NCI-H510A treated with DMSO at 0.1 percent for 48 hours (cell line): ENCODE measurements at regions not wholly inside any gene's neighbourhood (a gene's known extent, or its start where the extent isn't known, plus 50 kb on each side); places are given as distances from the start of the nearest gene placed in this dataset.

Experiments
- DNase-seq: peaks from one replicate; lab custom pipeline; 2025; lab: John Stamatoyannopoulos, UW

DNA sequence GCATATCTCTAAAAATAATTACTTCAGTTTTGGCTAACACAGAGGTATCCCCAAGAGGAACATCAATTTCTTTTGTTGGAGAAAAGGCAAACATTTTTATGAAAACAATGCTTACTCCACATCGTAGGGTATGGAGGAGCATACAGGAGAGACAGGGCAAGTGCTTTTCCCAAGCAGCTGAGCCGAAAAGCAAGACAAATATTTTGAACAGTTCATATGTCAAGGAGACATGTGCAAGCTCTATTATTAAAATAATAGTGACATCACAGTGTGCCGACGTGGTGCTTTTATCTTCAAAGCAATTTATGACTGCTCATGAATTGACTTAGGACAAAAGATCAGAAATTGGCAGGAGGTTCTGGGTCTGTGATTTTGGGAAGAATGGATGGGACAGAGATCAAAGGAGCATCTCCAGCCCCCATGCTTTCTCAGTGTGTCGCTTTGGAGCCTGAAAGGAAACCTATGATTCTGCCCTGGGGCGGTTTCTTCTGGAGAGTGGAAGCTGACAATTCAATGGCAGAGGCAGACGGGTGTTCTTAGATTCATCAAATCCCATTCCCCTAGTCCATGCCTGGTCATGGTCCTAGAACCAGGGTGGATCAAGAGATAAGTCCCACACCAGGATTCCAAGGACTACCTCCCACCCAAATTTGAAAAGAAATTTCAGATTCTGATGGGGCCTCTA lies 97.1 kb downstream of the JCAD start:
- no peak for DNase-seq

DNA sequence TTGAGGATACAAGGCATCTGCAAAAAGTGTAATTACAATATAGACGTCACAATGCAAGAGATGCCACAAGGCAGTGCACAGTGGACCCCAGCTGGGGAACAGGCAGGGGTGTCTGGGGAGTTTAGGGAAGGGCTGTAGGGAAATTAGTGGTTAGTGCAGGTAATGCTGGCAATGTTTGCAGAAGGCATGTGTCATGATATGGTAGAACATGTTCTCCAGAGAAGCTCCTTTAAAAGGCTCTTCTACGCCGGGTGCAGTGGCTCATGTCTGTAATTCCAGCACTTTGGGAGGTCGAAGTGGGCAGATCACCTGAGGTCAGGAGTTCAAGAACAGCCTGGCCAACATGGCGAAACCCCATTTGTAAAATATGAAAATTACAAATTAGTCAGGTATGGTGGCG lies 98.0 kb downstream of the JCAD start:
- DNase-seq, result no peak

DNA sequence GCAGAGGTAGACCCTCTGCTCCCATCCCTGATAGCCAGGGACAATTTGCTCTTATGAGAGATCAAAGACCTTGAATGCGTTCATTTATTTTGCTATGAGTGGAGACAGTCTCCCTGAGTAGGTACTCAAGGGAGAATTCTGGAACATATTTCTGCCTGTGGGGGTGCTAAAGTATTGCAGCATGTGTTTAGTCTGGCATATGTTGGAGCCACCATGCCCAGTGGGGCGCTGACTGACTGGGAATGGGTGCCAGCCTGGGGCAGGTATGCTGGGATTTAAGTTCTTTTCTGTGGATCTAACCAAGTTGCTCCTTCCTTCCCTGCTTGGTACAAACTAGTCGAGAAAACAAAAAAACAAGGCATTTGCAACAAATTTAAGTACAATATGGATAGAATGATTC lies 99.1 kb downstream of the JCAD start:
- no peak for DNase-seq

DNA sequence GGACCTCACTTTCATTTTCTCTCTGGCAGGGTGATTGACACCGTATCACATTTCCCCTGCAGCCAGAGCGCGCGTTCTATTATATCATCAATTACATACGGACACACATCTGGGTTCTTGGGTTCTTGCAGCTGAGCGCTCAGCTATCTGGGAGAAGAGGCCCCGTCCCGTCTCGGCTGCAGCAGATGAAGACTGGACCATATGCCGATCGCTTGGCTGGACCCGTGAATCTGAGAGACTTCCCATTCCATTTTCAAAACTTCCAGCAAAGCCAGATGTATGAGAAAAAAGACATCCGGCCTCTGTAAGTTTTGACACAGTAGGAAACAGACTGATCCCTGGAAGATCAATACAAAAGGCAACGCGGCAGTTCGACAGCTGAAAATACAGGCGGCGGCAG lies 99.8 kb downstream of the JCAD start:
- DNase-seq, result no peak

DNA sequence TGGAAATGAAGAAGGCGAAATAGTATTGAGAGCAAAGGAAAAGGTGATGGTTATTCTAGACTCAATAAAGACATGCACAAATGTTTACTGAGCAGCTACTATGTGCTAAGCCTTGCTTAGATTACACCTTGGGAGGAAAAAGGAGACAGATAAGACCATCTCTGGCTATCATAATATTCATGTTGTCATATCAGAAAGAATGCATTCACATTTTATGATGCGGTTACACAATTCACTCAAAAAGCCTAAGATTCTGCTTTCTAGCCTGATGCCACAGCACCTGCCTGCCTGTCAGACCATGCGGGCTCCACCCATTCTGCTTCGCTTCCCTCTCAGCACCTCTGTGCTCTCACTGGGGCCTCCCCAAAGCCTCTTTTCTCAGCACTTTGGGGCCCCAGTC lies 100.9 kb downstream of the JCAD start:
- DNase-seq, result no peak

DNA sequence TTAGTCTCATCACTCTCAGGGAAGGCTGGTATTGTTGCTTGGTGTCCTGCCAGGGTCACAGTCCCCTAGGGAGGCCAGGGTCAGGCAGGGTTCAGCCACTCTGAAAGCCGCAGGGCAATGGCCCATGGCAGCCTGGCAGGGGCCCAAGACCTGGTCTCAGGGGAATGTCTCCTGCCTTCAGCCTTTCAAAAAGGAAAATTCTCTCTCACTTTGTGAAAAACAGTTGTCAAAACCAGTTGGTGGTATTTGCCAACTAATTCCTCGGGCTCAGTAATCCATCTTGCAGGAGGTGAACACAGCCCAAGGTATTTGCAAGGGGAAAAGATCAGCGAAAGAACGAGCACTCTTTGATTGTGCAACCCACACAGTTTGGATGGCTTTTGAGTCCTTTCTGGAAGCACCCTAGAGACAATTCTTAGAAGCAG lies 101.5 kb downstream of the JCAD start:
- DNase-seq, result no peak

DNA sequence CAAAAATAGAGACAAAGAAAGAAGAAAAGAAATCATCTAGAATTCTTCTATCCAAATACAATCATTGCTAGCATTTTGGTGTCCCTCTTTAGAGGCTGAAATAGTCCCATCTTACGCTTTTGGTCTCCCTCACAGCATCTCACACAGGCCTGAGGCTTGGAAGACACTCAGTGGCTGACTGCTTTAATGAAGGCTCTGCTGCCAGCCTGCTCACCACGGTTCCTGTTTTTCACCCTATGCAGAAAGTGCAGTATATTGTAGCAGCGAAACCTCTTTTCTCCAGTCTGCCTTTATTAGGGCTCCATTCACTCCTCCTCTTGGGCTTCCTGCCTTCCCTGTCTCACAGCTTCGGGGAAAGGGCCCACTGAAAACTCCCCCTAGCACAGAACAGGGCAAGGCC lies 102.2 kb downstream of the JCAD start:
- DNase-seq, result no peak

DNA sequence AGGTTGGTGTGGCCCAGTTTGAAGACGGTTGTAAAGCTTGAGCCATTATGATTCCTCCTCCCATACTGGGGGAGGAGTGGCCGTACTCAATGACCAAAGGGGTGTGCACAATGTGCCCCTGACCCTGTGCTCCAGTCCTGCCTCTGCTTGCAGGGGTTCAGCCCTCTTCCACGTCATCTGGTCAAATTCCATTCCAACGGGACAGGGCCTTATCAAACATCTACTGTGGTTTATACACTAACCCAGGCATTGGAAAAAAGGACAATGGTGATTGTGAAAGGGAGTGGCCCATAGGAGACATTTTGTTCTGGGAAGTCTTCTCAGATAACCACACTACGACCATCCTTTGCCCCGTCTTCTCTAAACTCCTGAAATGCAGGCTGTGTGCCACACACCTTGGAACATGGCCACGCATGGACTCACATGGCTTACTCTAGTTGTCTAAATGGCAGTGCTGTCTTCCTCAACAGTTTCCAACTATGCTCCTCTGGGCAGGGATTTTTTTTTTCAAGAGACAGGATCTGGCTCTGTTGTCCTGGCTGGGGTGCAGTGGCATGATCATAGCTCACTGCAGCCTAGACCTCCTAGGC lies 103.0 kb downstream of the JCAD start:
- DNase-seq, result no peak

DNA sequence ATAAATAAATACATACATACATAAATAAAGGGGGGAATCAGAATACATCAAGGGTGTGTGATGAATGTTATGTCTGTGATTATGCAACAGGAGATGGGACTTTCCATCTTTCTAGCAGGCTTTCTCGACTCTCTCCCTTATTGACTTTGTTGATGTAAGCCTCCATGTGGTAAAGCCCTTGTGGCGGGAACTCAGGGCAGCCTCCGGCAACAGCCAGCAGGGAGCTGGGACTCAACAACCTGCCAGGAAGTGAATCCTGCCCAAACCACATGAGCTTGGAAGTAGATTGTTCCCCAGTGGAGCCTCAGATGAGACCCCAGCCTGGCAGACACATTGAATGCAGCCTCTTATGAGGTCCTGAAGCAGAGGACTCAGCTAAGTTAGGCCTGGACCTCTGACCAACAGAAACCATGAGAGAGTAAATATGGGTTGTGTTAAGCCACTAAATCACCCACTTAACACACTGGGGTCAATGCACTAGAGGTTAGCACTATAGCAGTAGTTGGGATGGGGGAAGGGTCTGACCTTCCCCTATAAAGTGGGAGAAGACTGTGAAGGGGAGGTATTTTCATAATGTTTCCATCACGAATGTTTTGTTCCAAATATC lies 104.0 kb downstream of the JCAD start:
- DNase-seq, result no peak

DNA sequence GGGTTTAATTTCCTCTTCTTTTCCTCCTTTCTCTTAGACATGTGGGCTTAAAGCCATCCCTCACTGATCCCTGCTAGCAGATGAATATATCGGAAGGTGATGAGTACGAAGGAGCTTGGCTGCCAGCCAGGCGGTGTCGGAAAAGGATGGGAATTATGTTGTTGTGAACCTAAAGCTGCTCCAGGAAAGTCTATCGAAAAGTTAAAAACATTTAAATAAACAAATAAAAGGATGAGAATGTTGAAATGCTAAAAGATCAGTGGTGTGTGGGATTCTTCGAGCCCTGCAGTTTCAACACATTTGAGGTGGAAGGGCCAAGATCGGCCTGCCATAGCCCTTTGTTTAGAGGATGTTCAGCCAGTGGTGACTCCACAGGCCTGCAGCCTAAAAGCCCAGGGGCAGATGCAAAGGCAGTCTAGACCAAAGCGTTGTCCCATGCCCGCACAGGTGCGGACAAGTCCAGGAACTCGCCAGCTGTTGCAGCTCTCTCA lies 107.9 kb downstream of the JCAD start:
- peak; percentile 24 for DNase-seq

DNA sequence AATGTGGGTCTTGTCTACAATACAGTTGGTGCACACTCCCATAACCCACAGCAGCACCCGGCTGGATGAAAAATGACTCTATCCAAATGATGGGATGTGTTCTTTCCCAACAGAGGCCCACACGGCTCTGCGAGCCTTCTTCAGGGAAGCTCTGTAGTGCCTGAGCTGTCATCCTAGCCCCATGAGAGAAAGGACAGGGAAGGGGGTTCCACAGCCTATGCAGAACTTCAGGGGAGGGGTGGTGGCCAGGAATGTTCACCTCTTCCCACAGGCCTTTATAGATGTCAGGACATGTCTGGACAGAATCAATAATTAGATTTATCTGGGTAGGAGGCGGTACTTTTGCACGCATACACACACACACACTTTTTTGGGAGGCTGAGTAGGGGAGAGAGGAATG lies 109.0 kb downstream of the JCAD start:
- DNase-seq, result no peak

DNA sequence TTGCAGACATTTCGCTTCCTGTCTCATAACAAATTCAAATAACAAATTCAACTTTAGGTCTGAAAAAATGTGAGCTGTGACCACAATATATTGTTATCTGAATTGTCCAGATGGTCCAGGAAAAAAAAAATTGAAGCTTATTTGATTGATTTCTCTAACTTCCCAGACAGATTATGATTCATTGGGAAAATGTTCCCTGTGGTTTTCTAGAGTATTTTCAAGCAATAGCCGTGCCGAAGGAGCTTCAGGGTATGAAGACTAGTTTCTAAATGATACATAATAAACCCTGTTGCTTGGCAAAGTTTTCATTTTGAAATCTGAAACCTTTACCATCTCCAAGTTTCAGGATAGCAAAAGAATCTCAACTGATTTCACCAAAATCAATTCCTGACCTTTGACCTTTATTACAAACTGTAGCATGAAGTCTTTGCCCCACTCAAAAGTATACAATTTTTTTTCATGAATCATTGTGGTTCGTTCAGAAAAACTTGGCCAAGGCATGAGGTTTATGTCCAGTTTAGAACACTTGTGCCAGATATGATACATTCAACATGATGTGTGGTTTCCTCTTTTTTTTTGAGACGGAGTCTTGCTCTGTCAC lies 109.9 kb downstream of the JCAD start:
- DNase-seq, result no peak

DNA sequence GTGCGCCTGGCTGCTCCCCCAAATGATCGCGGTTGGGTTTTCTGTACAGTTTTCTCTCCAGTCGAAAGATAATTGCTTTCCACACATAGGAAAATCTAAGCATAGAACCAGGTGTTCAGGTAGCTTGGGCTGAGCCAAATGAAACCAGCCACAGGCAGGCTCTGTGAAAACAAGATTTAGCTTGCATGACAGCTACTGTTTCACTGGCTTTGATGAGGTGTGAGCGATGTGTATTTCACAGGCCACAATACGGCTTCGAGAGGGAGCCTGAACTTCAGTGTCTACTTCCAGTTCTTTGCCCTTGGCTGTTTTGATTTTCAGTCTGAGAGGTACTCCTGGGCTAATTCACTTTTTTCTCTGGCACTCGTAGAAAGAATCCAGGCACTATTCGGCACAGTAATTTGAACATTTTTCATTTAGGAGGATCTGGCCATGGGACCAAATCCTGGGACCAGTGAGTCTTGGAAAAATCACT lies 110.5 kb downstream of the JCAD start:
- DNase-seq, result no peak

DNA sequence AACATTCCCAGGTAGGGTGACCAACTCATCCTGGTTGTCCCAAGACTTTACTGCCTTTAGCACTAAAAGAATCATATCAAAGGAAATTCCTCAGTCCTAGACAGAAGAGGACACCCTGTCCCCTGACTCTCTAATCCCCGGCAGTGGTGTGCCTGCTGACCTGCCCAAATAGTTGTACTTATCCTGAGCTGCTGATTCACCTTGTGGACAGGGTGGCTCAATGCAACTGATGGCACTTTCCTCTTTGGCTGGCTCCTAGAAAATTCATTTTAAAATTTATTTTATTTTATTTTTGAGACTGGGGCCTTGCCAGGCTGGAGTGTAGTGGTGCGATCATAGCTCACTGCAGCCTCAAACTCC lies 111.7 kb downstream of the JCAD start:
- DNase-seq, result no peak

DNA sequence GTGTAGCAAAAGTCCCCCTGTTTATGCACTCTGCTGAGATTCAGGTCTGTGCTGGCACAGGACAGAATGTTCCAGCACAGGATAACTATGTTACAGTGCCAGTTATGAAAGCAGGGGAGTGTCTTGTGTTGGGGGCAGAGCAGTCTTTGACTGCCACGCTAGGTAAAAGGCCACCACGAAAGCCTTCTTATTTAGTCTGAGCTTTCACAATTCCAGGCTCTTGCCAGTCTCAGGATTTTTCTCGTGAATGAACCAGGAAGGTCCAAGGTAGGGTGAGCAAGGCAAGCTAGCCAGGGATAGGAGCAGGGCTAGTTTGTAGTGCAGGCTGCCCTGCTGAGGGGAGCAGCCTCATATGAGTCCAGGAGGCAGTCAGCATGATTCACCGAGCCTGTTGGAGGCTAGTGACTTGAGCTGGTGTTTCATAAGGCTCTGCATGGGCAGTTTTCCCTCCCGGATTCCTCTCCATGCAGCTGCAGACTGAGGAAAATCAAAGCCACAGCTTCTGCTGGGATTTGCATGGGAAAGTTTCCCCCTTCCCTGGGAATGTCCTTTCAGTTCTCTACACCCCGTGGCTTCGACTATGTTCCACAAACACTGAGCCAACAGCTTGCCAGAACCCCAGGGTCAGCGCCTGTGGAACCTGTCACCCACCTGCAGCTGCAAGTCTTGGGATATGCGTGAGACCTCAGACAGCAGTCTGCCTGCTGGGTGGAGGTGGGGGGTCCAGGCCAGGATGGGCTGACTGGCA lies 112.3 kb downstream of the JCAD start:
- DNase-seq, result no peak

DNA sequence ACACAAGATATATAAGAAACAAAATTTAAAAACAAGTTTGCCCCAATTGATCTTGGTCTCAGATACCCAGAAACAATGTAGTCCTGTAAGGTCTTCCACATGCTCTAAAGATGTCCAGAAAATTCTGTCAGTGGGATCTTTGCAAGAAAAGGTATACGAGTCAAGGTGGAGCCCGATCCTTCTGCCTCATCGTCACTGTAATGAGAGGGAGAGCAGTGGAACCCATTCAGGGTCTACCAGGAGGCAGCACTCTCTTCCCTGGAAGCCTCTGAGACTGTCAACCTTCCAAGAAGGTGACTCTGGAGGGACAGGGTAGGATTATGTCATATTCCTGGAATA lies 112.8 kb downstream of the JCAD start:
- no peak for DNase-seq

DNA sequence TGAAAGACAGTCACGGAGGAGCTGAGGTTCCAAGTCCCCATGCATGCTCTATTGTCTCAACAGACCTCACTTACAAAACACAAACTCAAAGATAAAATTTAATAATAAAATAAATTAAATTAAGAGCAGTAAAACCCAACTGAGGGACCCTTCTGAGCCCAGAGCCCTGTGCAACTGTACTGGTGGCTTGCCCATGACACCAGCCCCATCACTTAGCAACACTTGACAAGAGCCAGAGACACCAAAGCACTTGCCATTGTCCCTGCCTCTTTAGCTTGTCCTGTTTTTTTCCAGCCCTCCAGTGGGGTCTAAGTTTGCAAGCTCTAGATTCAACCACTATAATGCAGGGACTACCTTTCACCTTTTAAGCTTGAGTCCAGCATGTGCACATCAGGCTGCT lies 117.9 kb downstream of the JCAD start:
- no peak for DNase-seq

DNA sequence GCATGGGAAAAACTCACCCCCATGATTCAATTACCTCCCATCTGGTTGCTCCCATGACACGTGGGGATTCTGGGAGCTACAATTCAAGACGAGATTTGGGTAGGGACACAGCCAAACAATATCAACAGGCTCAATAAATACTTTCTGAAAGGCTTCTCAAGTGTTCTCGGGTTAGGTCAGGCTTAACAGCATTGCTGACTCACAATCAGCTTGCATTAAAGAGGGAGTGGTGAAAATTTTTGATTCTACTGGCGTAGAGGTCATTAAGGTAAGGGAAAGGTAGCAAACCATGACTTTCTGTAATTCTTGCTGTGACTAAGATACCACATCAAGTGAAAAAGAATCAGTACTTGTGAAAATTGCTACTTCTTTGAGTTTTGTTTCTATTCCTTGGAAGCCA lies 126.4 kb downstream of the JCAD start:
- DNase-seq, result no peak

DNA sequence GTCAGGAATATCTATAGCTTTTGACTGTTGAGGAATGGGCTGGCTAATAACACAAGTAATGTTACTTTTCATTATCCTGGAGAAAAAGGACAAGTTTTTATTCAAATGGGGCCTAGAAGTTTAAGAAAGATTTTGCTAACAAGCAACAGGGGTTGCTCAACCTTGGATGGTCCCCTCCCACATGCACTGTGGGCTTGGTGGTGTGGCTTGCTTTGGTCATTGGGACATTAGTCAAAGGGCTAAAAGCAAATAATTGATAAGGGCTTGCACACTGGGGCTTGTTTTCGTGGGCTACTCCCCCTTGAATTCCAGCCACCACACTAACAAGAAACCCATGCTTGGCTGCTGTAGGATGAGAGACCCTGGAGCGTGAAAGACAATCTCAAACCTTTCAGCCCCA lies 127.6 kb downstream of the JCAD start:
- no peak for DNase-seq

DNA sequence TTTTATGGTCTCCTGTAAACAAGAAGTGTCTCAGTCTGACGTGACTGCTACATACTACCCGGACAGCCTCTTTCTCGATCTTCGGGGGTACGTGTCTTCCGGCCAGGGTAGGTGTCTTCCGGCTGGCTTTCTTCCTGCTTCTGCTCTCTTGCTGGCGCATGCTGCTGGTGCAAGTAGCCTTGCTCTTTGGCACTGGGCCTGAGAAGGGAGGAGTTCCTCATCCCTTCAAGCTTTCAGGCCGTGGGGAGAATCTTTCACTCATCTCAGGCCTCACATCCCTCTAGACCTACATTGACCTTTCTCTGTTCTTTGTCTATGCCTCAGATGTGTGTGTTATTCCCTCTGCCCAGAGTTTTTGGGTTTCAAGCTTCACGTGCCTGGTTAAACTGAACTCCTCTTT lies 130.4 kb downstream of the JCAD start:
- no peak for DNase-seq

DNA sequence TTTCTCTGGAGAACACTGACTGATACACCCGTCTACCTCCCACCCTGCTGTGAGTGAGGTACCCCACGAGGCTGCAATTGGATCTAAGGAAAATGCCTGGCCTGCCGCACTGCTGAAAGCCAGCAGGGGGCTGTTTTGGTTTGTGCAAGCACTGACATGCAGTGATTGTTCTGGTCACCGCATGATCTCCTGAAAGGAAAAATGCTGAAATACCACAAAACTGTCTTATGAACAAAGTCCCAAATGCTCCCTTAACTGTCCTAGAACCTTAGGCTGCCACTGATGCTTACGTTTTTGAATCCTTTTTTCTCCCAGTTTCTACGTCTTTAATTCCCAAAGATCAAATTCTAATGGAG lies 132.7 kb downstream of the JCAD start:
- no peak for DNase-seq

DNA sequence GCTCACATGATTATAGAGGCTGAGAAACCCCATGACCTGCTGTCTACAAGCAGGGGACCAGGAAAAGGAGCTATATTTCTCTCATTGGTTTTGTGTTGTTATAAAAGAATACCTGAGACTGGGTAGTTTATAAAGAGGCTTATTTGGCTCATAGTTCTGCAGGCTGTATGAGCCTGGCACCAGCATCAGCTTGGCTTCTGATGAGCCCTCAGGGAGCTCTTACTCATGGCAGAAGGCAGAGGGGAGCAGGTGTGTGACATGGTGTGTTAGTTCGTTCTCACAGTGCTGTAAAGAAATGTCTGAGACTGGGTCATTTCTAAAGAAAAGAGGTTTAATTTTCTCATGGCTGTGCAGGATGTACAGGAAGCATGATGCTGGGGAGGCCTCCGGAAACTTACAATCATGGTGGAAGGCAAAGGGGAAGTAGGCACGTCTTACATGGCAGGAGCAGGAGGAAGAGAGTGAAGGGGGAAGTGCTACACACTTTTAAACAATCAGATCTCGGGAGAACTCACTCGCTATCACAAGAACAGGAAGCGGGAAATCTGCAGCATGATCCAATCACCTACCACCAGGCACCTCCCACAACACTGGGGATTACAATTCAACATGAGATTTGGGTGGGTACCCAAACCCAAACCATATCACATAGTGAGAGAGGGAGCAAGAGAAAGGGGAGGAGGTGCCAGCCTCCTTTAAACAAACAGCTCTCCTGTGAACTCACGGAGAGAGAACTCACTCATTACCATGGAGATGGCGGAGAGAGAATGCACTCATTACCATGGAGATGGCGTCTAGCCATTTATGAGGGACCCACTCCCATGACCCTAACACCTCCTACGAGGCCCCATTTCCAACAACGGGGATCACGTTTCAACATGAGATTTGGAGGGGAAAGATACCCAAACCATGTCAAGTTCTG lies 133.4 kb downstream of the JCAD start:
- no peak for DNase-seq
